Lung (tissue), 11 donors: ENCODE measurements at regions not wholly inside any gene's neighbourhood (a gene's known extent, or its start where the extent isn't known, plus 50 kb on each side); places are given as distances from the start of the nearest gene placed in this dataset.

Experiments
- ATAC-seq: fragments of 200-7000 bp; cut with Tn5 transposase; one replicate; pipeline ENCODE4 v1.9.1; 2020; ENCODE audit warnings: moderate number of reproducible peaks; ENCODE audit not compliant: insufficient read depth, low FRiP score
- DNase-seq, 3 donors: peaks; one replicate each; pipeline ENCODE4 v3.0.0-alpha.2; 2013 to 2017
- H3K27ac ChIP-seq, 2 donors: one replicate each; pipeline ENCODE4 v1.5.1; 2013; ENCODE audit warnings: mild to moderate bottlenecking in 2 of 2, moderate library complexity in 2 of 2, control low read depth in 1 of 2, inconsistent platforms in 1 of 2, low read depth in 1 of 2, low read length in 1 of 2
- H3K27me3 ChIP-seq, 3 donors: one replicate each; pipeline ENCODE4 v1.5.1; 2013; ENCODE audit warnings: low read length in 2 of 3; ENCODE audit not compliant: control insufficient read depth in 3 of 3, insufficient read depth in 3 of 3
- H3K36me3 ChIP-seq, 4 donors: one replicate each; pipeline ENCODE4 v1.5.1; 2013; ENCODE audit warnings: low read length in 4 of 4, mild to moderate bottlenecking in 1 of 4, moderate library complexity in 1 of 4; ENCODE audit not compliant: control insufficient read depth in 4 of 4, insufficient read depth in 4 of 4
- H3K4me1 ChIP-seq, 5 donors: one replicate each; pipeline ENCODE4 v1.5.1; 2013; ENCODE audit warnings: low read length in 5 of 5, mild to moderate bottlenecking in 2 of 5, moderate library complexity in 1 of 5; ENCODE audit not compliant: control insufficient read depth in 5 of 5, insufficient read depth in 5 of 5
- H3K4me3 ChIP-seq: one replicate; pipeline ENCODE4 v1.5.1; 2013; ENCODE audit warnings: mild to moderate bottlenecking, control low read depth, moderate library complexity
- H3K9ac ChIP-seq, 2 donors: one replicate each; pipeline ENCODE4 v1.5.1; 2013; ENCODE audit warnings: low read length in 2 of 2, control low read depth in 1 of 2; ENCODE audit not compliant: insufficient read depth in 1 of 2
- H3K9me3 ChIP-seq, 4 donors: one replicate each; pipeline ENCODE4 v1.5.1; 2013; ENCODE audit warnings: low read length in 3 of 4, mild to moderate bottlenecking in 1 of 4, moderate library complexity in 1 of 4; ENCODE audit not compliant: control insufficient read depth in 4 of 4, insufficient read depth in 3 of 4
- WGBS, 2 donors: extraction: QIAGEN DNeasy Blood & Tissue Kit; methylation state at CpG; one replicate each; pipeline ENCODE4 v1.1.7; 2013; 5-methylcytosine and 5-hydroxymethylcytosine counted together
- TF ChIP-seq, protein P1 (sequence below): IDR thresholded peaks from 2 replicates; pipeline ENCODE4 v1.5.1; 2012; ENCODE audit warnings: mild to moderate bottlenecking; ENCODE audit errors: control extremely low read depth, extremely low read depth
- donor health status: control.
- donor health status: control.
- donor health status: Bipolar disorder and iron deficiency.
- donor health status: healthy.
- donor health status: DM: yes; HTN: yes; CAD: no.

DNA sequence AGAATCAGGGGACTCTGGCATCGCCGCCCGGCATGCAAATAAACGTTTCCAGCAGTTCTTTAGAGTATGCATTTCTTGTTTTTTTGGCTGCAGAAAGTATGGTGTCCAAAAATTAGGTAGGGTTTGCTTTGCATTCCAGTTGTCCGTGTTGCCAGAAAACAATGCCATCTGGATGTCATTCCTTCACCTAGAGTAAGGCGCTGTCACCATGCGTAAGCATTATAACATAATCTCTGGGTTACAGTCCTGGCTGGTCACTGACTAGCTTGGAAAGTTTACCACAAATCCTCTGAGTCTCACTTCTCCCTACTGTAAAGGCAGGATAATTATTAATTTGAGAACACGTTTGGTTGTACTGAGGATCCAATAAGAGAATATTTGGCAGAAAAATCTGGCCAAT is 457.7 kb downstream of the XYLT1 start:
- no peak overlapping the region for H3K4me3 ChIP-seq
- WGBS, 2 donors: 77 to 80% methylated on average over 8 of the region's 8 CpGs
- H3K9me3 ChIP-seq: peaks cover 0 to 5% (median 0%) of the 10 kb centered on the region in 4 donors
- H3K4me1 ChIP-seq: no peaks in the 10 kb centered on the region
- H3K9ac ChIP-seq: no peak overlapping the region
- ATAC-seq (no peak), DNase-seq (no peak)
- TF ChIP-seq, protein P1, sequence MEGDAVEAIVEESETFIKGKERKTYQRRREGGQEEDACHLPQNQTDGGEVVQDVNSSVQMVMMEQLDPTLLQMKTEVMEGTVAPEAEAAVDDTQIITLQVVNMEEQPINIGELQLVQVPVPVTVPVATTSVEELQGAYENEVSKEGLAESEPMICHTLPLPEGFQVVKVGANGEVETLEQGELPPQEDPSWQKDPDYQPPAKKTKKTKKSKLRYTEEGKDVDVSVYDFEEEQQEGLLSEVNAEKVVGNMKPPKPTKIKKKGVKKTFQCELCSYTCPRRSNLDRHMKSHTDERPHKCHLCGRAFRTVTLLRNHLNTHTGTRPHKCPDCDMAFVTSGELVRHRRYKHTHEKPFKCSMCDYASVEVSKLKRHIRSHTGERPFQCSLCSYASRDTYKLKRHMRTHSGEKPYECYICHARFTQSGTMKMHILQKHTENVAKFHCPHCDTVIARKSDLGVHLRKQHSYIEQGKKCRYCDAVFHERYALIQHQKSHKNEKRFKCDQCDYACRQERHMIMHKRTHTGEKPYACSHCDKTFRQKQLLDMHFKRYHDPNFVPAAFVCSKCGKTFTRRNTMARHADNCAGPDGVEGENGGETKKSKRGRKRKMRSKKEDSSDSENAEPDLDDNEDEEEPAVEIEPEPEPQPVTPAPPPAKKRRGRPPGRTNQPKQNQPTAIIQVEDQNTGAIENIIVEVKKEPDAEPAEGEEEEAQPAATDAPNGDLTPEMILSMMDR: no peak
- no peaks in the 10 kb centered on the region for H3K36me3 ChIP-seq
- H3K27me3 ChIP-seq: no peaks in the 10 kb centered on the region
- no peak overlapping the region for H3K27ac ChIP-seq

DNA sequence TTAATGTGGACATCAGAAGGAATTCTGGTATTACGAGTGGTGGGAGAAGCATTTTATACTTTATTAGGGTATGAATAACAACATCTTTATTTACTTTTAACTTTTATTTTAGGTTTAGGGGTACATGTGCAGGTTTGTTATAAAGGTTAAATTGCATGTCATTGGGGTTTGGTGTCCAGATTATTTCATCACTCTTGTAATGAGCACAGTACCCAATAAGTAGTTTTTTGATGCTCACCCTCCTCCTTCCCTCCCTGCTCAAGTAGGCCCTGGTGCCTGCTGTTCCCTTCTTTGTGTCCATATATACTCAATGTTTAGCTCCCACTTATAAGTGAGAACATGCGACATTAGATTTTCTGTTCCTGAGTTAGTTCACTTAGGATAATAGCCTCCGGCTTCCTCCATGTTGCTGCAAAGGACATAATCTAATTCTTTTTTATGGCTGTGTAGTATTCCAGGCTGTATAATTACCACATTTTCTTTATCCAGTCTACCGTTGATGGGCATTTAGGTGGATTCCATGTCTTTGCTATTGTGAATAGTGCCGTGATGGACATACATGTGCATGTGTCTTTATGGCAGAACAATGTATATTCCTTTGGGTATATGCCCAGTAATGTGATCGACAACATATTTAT is 456.2 kb downstream of the XYLT1 start:
- WGBS, 2 donors: 90 to 97% methylated on average over 6 of the region's 6 CpGs
- peaks cover 0 to 5% (median 0%) of the 10 kb centered on the region in 4 donors for H3K9me3 ChIP-seq
- no peaks in the 10 kb centered on the region for H3K27me3 ChIP-seq
- no peak overlapping the region for H3K27ac ChIP-seq
- H3K4me3 ChIP-seq: no peak overlapping the region
- DNase-seq (no peak), ATAC-seq (no peak)
- no peaks in the 10 kb centered on the region for H3K36me3 ChIP-seq
- TF ChIP-seq, protein P1: no peak
- H3K9ac ChIP-seq: no peak overlapping the region
- H3K4me1 ChIP-seq: no peaks in the 10 kb centered on the region

DNA sequence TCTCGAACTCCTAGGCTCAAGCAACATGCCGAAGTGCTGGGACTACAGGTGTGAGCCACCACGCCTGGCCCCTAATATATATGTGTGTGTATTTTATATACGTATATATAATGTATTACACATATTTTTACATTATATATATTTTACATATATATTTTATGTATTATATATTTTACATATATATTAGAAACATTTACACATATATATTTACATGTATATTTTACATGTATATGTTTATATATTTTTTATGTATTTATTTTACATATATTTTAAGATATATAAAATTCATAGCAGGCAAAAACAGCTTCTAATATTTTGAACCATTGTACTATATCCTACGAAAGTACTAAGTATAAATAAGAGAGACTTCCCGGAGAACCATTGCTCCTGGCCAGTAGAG is 455.1 kb downstream of the XYLT1 start:
- no peak overlapping the region for H3K9ac ChIP-seq
- H3K36me3 ChIP-seq: no peaks in the 10 kb centered on the region
- TF ChIP-seq, protein P1: no peak
- 93 to 96% methylated on average over 6 of the region's 6 CpGs for WGBS, 2 donors
- no peak for DNase-seq
- no peak overlapping the region for H3K27ac ChIP-seq
- no peaks in the 10 kb centered on the region for H3K4me1 ChIP-seq
- no peak overlapping the region for H3K4me3 ChIP-seq
- H3K9me3 ChIP-seq: peaks cover 0 to 3% (median 0%) of the 10 kb centered on the region in 4 donors
- no peak for ATAC-seq
- H3K27me3 ChIP-seq: no peaks in the 10 kb centered on the region

DNA sequence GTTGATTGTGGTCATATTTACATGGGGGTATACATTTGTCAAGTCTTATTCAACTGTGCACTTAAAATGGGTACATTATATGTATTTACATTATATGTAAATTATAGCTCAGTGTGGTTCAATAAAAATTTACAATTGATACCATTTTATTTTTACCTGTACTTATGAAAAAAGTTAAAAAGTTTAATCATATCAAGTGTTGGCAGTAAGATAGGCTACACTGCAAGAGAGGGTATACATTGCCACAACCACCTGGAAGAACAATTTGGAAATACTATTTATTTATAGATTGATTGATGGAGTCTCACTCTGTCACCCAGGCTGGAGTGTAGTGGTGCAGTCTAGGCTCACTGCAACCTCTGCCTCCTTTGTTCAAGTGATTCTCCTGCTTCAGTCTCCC is 453.3 kb downstream of the XYLT1 start:
- Histone ChIP-seq H3K4me3 (no peak overlapping the region), H3K9ac (no peak overlapping the region), H3K36me3 (no peaks in the 10 kb centered on the region), H3K27me3 (no peaks in the 10 kb centered on the region), H3K27ac (no peak overlapping the region), H3K9me3 (peaks cover 0 to 1% (median 0%) of the 10 kb centered on the region in 4 donors), H3K4me1 (no peaks in the 10 kb centered on the region)
- no peak for DNase-seq
- ATAC-seq: no peak
- TF ChIP-seq, protein P1: no peak
